Dedifferentiated amniotic fluid mesenchymal stem cell (primary cell): ENCODE measurements at regions not wholly inside any gene's neighbourhood (a gene's known extent, or its start where the extent isn't known, plus 50 kb on each side); places are given as distances from the start of the nearest gene placed in this dataset.
"Not testable (repeated sequence)": the region's sequence is repeated elsewhere in the genome, so short reads cannot be mapped to it uniquely, and the experiment has no call there.

Source experiments
- DNase-seq: peaks from one replicate; pipeline ENCODE4 v3.0.0-alpha.2; 2016; ENCODE audit errors: extremely low spot score

DNA sequence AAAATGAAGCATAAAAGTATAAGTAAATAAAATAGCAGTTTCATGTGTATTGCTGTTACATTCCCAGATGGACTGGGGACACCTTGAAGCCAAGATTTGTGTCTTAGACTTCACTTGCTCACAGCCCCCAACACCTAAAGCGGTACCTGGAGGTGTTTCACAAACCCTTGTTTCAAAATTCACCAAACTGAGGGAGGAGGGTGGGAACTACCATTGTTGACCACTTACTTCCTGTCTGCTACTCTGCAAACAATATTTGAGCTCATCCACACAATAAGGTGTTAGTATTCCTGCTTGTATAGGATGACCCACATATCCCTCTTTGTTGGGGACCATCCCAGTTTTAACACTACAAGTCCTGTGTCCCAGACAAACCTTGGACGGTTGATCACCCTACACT, 115.9 kb upstream of the SYT6 start:
- no peak for DNase-seq

DNA sequence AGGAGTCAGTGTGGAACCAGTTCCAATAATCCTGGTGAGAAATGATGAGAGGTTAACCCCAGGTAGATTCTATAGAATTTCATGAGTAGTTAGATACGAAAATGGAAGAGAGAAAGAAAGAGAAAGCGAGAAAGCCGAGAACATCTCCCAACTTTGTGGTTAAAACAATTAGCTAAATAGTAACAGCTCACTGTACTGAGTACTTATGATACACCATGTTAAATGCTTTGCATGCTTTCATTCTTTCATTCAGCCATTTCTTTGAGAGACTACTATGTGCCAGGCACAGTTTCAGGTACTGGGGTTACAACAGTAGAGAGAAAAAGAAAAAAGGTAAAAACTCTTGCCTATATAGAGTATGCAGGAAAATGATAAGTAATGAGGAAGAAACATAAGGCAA, 109.7 kb upstream of the SYT6 start:
- DNase-seq = no peak

DNA sequence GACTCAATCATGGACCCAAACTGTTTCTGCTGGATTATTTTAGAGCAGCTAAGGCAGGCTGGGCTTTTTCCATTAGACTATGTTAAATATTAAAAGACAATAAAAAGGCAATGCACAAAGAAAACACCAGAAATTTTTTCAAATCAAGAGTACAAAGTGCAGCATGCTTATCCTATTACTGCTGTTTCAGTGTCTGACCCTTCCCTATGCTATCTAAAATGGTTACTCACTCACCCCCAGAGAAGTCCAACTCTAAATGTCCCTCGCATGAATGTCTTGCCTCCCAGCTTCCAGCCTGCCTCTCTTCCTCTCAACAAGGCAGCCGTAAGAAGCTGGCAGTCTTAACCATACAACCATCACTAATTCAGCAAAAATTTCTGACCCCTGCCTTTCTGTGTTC, 108.7 kb upstream of the SYT6 start:
- DNase-seq = no peak

DNA sequence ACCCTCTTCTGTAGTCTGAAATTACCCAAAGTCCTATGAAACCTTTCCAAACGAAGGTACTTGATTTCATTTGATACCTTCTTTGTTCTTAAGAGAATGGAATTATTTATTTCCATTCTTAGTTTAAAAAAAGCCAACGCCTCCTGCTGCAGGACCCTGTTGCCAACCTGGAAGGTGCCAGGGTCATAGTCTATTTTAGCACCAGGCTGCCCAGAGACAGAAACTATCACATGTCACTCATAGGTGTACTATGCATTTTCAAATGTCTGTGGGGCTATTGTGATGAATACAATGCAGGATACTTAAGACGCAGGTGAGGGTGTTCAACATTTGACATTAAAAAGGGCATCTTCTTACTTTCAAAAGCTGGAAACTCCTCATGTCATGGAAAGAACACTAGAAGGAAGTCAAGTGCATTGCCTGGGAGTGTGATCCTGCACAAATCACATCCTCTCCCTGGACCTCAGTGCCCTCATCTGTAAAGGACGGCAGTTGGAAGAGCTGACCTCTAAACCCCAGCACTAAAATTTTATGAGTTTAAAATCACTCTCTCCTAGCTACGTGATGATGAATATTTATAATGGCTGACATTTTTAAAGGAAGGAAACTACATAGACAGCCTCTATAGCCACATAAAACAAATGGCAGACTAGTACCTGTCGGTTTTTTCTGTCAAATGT, 107.3 kb upstream of the SYT6 start:
- no peak for DNase-seq

DNA sequence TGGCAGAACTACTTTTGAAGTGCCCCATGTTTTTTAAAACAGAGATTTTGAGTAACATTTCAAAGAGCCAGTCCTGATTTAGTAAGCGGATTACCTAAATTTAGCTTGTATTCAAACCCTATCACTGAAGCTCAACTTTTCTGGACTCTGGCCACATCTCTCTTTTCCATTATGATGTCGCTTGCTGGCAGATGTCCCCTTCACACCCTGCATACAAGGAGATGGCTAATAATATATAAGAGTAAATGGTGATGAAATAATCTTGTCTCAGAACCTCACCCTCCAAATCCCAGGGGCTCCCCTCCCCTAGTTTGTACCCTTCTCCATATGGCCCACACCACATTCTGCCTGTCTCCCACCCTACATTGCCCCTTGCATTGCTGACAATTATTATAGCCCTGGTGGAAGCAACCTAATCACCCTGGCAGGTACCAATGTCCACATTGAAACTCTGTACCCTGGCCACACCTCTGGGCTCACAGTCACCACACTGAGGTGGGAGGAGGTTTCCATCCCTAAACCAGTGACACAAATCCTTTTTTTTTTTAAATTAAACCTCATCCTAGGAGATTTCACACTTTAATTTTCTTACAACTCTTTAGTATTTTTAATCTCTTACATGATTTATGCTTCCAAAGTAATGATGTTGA, 106.0 kb upstream of the SYT6 start:
- DNase-seq = no peak

DNA sequence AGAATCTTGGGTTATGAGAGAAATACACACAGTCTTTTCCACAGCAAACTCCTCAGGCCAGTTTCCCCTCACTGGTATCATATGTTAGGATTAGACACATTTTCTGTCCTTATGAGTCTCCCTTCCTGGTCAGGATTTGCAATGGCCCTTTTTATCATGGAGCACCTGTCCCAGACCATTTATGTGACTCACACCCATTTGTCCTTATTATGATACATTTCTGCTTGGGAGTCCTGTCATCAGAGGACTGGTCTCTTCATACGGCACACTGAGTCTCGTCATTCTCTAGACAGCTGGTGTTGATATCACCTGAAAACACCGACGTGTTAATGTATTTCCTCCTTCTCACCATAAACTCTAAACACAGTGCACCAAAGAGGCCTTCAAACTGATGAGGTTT, 105.0 kb upstream of the SYT6 start:
- no peak for DNase-seq

DNA sequence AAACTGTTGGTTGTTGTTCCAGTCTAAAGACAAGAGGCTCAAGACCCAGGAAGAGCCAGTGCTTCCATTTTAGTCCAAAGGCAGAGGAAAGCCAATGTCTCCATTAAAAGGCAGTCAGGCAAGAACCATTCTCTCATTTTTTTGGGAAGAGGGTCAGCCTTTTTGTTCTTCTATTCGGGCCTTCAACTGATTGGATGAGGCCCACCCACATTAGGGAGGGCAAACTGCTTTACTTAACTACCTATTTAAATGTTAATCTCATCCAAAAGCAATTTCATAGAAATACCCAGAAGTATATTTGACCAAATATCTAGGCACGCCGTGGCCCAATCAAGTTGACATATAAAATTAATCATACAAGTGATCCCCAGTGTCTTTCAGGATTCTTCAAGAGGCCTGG, 104.4 kb upstream of the SYT6 start:
- no peak for DNase-seq

DNA sequence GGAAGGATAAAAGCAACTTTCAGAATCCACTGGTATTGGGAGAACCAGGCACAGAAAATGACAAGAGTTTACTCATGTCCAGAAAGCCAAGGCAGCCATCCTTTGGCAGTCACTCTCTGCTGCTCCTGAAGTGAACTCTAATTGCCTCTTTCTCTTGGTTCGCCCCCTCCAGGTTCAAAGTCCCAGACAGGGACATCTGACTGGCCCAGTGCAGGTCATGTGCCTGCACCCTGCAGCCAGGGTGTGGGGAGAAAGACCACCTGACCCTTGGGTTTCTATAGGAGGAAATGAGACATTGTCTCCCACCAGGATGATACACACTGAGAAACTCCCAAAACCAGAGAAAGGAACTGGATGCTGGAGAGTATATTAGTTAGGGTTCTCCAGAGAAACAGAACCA, 103.9 kb upstream of the SYT6 start:
- no peak for DNase-seq

DNA sequence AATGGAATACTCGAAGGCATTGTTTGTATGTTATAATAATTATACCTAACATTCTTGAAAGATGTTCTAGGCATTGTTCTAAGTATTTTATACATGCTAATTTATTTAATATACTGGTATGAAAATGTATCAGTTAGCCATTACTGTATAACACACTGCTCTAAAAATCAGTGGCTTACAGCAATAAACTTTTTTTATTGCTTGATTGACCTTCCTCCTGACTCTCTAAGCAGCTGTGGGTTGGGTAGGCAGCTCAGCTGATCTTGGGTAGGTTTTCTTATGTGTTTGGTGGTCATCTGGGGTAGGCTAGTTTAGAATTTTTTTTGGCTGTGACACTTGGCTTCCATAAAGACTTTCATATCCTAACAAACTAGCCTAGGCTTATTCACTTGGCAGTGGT, 100.2 kb upstream of the SYT6 start:
- no peak for DNase-seq

DNA sequence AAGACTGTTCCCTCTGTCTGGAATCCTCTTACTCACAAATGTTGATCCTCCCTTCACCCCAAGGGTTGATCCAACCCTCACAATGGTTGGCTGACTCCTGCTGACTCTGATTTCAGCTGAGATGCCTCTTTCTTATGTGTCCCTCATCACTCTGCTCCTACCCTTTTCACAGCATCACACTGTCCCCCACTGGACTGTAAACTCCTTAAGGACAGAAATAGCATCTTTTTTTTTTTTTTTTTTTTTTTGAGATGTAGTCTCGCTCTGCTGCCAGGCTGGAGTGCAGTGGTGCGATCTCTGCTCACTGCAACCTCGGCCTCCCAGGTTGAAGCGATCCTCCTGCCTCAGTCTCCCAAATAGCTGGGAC, 97.9 kb upstream of the SYT6 start:
- no peak for DNase-seq

DNA sequence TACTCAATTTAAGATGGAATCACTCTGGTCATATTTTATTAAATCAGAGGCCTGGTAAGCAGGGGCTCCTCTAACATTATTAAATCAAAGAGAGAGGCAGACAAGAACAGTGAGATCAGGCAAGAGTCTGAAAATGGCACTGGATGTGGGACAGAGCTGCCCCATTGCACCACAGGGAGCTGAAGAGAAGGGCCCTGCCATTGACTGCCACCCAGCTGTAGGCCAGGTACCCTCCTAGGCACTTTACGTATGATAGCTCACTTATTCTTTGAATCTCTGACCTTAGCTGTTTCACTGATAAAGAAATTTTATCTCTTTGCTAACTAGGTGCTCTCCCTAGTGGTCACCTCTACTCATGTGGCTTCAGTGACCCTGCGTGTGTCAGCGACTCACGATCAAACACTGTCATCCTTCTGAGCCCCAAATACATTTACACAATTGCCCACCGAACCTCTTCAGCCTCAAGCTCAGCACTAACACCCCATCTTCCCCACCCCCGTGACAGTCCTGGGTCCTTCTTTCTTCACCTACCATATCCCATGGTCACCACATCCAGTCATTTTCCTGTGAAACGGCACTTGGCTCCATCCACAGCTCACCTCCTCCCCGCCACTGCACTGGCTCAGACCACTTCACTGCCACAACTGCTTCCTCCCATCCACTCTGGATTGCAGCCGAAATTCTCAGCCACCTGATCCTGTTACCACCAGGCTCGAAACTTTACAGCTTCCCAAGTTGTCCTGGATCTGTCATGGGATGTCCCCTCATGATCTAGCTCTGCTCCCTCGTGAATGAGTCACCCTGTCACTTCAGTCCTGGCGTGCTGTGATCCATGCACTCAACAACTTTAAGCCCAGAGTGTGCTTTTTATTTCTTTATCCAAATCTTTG, 97.3 kb upstream of the SYT6 start:
- no peak for DNase-seq

DNA sequence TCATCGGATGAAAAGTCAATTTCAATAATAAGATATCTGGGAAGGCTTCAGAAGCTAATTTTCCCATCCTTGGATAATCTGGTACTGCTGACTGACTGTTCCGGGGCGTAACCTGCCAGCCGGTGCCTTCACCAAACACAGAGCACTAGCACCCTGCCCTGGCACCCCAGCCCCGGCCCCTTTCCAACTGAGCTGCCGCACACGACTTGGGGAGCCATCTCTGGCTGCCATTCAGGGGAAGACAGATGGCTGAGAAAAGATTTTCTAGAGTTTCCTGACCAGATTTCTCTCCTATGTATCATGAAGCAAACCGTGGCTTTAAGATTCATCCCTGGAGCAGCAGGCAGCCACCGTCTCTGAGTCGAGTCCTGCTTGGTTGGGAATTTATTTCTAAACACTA, 96.0 kb upstream of the SYT6 start:
- no peak for DNase-seq

DNA sequence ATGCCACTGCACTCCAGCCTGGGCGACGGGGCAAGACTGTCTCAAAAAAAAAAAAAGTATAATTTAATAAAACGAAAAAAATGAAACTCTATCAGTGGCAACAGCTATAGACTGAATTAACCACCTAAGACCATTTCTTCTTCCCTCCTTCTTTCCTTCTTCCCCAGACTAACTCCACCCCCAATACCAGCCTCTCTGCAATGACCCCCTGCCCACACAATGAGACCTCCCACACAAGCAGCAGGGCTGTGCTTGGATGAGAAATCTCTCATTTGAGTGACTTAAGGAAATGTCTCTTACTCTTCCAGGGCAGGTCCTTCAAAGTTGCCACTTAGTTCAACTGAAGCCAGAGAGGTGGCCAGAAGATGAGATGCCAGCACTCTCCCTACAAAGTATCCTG, 94.5 kb upstream of the SYT6 start:
- DNase-seq = no peak

DNA sequence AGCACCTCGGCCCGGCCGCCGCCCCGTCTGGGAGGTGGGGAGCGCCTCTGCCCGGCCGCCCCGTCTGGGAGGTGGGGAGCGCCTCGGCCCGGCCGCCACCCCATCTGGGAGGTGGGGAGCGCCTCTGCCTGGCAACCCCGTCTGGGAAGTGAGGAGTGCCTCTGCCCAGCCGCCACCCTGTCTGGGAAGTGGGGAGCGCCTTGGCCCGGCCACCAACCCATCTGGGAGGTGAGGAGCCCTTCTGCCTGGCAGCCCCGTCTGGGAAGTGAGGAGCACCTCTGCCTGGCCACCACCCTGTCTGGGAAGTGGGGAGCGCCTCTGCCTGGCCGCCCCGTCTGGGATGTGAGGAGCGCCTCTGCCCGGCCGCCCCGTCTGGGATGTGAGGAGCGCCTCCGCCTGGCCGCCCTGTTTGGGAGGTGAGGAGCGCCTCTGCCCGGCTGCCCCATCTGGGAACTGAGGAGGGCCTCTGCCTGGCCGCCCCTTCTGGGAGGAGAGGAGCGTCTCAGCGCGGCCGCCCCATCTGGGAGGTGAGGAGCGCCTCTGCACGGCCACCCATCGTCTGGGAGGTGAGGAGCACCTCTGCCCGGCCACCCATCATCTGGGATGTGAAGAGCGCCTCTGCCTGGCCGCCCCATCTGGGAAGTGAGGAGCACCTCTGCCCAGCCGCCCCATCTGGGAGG, 89.0 kb upstream of the SYT6 start:
- not testable (repeated sequence) for DNase-seq

DNA sequence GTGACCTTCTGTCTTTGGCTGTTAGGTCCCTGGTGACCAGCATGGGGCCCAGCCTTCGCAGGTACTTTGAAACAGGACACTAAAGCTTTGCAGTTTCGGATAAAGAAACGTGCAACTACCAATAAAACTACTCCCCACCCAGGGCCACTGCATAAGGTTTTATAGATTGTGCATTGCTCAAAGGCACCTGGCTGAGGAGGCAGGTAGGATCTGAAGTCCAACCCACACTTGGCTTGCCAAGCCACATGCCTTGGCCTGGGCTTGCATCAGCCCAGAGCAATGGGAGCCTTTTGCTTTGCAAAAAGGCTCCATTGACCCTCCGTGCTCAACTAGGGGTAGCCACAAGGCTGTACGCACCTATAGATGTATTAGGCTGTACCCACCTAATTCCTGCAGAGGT, 84.4 kb upstream of the SYT6 start:
- DNase-seq = no peak

DNA sequence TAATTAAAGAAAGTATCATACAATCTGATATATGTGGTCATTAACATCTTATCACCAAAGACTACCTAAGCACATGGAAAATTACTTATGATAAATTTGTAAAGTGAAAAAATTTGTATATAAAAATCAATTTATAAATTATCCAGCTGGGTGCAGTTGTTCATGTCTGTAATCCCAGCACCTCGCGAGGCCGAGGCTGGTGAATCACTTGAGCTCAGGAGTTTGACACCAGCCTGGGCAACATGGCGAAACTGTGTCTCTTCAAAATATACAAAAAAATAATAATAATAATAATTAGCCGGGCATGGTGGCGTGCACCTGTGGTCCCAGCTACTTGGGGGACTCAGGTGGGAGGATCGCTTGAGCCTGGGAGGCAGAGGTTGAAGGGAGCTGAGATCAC, 82.8 kb upstream of the SYT6 start:
- DNase-seq = no peak

DNA sequence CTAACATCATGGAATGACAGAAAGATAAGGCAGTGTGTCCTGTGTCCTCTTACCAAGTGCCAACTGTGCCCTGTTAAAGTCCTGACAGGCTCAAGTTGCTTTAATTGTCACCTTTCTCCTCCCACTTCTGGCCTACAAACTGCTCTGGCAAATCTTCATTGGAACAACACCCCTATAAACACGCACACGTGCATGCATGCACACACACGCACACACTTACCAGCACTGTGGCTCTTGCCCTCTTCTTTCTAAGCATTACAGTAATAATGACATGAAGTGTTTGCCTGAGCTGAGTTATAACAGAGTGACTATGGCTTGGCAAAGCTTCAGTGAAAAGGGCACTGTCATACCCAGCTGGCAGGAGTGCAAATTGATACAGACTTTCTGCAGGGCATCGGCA, 82.3 kb upstream of the SYT6 start:
- DNase-seq = no peak

DNA sequence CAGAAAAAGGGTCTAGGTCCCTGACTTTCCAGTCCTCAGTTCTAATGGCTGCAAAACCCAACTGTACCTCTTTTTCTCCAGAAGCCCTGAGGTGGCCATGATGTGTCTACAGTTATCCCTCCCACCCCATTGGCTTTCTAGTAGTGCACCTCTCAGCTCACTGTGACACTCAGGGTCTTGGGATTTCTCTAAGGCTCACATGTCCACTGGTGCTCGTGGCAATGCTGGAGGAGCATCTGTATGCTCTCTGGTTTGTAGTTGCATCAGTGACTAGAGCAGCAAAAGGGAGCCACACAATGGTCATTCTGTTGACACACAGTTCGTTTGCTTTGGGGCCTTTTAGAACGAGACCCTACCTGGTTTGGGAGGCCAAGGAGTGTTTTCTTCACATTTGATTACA, 81.6 kb upstream of the SYT6 start:
- no peak for DNase-seq

DNA sequence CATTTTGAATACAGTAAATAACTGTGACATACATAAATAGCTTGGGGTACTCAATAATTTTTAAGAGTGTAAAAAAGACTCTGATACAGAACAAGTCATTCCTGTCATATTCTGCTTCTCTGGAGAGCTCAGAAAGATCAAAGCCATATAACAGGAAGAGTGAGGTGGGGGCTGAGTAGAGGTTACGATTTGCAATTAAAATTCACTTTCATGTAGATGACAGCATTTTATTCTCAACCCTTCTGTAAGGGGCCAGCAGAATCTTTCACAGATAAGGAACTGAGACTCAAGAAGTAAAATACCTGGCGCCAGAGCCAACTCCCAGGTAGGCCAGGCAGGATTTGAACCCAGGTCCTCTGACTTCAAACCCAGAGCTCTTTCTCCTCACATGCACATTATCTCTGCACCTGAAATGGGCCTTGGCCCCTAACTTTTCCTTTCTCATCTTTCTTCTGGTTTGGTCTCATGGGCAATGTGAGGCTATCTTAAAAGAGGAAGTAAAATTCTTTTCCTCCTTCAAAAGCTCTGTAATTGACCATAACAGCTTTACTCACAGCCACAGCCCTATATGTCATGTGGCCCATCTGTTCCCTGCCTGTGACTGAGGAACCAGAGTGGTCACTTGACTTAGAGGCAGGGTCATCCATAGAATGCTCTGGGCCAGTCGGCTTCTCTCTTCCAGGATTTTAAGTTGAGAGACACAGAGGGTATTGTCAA, 80.9 kb upstream of the SYT6 start:
- no peak for DNase-seq

DNA sequence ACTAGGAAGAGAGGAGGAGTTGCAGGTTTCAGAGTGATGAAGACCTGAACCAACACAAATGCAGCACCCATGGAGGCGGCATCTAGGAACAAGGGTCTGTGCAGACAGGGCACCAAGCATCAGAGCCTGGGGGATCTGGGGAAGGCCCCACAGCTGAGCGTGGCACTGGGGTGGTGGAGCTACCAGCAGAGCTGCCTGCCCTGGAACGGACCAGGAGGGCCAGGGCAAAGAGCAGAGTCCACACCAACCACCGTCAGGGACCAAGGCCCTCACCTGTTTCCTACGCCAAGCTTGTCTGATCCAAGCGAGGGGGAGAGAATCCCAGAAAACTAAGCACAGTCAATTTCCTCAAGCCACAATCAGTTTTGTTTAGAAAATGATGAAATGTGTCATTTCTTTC, 79.0 kb upstream of the SYT6 start:
- DNase-seq = no peak

DNA sequence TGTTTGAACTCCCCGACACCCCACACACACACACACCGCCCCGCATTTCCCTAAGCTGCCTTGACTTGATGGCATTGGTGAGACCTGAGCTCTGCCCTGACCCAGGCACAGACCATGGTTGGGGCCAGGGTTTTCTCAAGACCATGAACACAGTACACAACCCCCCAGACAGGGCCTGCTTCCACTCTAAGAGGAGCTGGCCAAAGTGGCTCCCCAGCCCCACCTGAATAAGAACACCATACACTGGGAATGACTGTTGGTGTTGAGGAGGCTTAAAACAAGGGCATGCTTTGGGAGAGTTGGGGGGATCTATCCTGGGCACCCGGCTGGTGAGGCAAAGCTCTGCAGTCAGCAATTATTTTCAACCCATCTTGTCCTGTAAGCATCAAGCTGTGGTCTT, 77.6 kb upstream of the SYT6 start:
- no peak for DNase-seq

DNA sequence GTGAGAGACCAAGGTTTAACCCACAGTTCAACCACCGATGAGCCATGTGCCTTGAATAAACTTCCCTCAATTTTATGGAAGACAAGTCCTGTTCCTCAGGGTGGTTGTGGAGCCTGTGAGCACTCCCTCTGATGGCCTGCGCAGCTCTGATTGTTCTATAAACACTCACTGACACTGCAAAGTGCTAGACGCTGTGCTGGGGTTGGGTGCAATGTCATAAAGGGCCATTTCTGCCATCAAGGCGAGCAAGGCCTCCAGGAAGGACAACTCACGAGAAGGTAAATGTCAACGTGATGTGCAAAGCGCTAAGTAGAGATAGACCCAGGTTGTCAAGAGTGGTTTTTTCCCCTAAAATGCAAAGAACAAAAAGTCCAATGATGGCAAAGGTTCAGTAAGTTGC, 75.7 kb upstream of the SYT6 start:
- no peak for DNase-seq
